GM20431 (cell line): ENCODE measurements at regions not wholly inside any gene's neighbourhood (a gene's known extent, or its start where the extent isn't known, plus 50 kb on each side); places are given as distances from the start of the nearest gene placed in this dataset.
"Not testable (repeated sequence)": the region's sequence is repeated elsewhere in the genome, so short reads cannot be mapped to it uniquely, and the experiment has no call there.

ENCODE experiments used
- in situ Hi-C: fragments of 300-500 bp; cut with MseI, MboI; formaldehyde crosslinking; loops from one replicate; pipeline ENCODE4 v1.15.0; 2020; ENCODE audit warnings: low sequenced_read_pairs; ENCODE audit not compliant: unreplicated experiment

DNA sequence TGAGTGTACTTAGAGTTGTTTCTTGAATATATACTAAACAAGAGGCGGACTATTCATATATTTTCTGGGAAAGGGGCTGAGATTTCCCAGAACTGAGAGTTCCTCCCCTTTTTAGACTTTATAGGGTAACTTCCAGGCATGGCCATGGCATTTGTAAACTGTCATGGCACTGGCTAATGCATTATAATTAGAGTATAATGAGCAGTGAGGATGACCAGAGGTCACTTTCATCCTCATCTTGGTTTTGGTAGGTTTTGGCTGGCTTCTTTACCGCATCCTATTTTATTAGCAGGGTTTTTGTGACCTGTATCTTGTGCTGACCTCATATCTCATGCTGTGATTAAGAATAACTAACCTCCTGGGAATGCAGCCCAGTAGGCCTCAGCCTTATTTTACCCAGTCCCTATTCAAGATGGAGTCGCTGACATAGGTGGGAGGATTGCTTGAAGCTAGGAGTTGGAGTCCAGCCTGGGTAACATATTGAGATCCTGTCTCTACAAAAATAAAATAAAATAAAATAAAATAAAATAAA is 91.4 kb downstream of the MOBP start:
- in situ Hi-C loops, result no loop called here

DNA sequence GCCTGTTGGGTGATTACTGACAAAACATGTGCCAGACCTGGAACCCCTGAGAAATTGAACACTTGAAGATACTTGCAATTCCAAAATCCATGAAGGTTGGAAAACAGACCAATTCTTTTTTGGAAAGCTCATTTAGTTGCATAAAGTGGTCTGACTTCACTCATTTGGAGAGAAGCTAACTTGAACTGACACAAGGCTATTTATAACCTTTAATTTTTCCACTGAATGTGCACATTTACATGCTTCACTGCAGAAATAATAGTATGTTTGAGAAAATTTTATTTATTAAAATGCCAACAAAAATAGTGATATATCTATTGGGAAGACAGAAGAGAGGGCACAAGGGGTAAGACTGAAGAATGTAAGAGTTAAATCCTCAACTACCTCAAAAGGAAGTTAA is 92.1 kb downstream of the MOBP start:
- in situ Hi-C loops, result no loop called here

DNA sequence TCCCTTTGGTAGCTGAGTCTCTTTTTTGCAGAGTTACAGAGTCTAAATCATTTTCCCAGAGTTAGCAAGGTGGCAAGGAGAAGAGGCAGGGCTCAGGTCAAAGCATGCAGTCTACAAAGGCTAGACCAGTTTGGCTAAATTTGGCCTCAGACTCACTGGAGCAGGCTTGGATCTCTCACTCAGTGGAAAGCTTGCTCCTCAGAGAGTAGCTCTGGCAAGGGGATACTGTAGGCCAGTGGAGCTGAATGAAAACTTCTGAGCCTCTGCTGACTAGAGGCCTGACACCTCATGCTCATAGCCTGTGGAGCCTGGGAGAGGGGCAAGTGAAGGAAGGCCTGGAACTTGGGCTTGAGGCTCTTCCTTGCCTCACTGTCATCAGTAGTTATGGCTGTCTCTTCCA is 101.0 kb downstream of the MOBP start:
- in situ Hi-C loops, result no loop called here

DNA sequence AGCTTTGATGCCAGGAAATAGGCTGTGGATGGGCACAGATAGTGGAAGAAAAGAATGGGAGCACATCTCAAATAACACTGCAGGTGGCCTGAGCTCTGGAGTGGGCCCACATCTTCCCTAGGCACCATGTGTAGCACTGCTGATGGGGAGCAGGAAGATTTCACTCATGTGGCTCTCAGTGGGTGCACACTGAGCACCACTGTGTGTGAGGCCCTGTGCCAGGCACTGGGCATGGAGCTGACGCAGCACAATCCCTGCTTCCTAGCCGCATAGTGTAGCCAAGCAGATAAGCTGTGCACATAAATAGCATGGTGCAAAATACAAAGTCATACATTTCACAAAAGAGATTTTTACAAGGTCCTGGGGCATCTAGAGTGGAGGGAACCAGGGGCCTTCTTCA is 101.6 kb downstream of the MOBP start:
- in situ Hi-C loops, result no loop called here

DNA sequence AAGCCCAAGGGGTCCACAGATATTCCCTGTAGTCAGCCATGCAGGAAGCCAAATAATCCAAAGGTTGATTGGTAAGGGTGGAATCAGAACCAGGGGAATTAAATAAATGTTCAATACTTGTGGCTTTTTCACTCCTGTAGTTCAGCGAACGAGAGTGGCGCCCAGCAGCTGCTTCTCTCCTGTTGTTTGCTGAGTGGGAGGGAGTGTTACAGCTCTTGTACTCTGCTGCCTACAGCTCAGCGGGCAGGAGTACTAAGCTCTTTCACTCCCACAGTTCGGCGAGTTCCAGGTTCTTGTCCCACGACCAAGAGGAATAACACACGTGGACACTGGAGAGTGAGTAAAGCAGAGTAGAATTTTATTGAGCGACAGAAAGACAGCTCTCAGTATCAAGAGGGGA is 105.9 kb downstream of the MOBP start:
- in situ Hi-C loops, result no loop called here

DNA sequence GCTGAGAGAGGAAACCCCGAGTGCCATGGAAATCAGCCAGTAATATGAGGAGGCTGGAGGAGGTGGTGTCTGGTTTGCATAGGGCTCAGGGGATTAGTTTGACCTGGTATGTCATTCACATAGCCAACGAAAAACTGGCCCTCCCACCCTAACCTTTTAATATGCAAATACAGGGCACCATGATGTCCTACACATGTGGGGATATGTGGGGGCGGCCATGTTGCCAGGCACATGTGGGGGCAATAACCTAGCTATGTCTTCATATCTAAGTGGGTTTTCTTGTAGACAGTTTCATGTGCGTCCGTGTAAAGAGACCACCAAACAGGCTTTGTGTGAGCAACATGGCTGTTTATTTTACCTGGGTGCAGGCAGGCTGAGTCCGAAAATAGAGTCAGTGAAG is 110.1 kb downstream of the MOBP start:
- in situ Hi-C loops, result no loop called here

DNA sequence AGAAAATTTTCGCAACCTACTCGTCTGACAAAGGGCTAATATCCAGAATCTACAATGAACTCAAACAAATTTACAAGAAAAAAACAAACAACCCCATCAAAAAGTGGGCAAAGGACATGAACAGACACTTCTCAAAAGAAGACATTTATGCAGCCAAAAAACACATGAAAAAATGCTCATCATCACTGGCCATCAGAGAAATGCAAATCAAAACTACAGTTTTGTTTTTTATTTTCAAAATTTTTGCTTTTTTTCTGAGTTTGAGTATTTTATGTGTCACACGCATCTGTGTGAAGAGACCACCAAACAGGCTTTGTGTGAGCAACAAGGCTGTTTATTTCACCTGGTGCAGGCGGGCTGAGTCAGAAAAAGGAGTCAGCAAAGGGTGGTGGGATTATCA is 118.7 kb downstream of the MOBP start:
- in situ Hi-C loops, result not testable (repeated sequence)

DNA sequence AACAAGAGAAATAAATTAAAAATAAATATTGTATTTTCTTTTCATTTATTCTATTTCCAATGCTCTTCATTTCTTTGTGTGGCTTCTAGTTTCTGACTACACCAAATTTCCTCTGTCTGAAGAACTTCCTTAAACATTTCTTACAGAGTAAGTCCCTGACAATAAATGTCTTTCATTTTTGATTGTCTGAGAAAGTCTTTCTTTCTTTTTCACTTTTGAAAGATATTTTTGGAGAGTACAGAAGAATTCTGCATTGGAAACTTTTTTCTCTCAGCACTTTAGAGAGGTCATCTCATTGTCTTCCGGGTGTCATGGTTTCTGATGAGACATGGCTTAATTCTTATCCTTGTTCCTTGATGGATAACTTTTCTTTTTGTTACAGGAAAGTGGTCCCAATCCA is 119.6 kb downstream of the MOBP start:
- in situ Hi-C loops, result no loop called here

DNA sequence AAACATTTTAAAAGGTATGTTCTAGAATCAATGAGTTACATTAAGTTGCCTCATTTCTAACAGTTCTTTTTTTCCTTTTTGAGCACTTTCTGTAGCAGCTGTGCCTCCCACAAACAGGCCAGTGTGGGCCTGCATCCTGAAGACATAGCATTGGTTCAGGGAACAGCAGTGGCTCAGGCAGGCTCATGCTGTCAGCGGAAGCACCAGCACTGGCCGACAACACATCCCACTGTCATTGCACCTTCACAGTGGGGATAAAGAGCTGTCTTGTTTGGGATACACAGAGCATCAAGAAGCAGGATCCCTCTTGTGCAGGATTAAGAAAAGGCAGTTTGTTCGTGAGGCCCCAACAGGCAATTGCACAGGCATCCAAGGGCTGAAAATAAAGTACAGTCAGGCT is 123.3 kb downstream of the MOBP start:
- in situ Hi-C loops, result no loop called here

DNA sequence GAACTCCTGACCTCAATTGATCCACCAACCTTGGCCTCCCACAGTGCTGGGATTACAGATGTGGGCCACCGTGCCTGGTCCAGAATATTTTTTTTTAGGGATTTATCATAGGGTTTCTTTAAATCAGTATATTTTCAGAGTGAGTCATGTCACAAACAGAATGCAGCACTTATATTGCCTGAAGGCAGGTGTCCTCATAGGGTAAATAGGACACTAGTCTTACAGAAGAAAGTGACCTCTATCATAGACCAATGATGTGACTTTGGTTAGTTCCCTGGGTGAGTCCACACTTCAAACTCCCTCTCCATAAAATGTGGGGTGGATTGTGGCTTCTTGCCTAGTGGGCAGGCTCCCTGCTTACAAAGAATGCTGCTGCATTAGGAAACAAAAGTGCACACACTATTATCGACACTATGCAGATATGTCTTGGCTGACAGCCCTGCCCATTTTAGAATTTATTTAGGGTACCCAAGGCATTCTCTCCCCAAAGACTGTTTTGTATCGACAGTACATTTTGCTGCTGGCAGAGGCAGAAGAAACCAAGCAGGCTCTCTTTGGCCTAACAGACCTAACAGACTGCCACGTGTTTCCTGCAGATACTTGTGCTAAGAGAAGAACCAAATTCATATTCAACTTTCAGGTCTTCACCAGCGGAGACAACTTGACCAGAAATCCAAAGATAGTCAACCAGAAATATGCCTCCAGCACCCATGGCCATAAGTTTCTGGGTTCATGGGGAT is 125.0 kb downstream of the MOBP start:
- in situ Hi-C loops, result no loop called here

DNA sequence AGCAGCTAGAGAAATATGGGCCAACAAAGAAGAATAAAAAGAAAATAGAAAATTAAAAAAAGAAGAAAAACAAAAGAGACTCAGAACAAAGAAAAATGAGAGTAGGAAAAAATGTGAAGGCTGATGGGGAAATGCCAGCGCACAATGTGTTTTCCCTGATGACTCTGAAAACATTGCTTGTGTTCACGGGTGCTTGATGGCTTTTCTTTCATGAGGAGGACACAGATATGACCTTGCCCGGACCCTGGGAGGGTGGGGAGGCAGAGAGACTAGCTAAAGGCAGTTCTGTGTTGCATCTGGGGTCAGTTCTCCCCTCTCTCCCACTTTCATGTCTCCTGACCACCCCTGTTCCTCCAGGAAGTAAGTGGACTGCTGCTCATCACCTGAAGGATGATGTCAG is 125.9 kb downstream of the MOBP start:
- in situ Hi-C loops, result no loop called here

DNA sequence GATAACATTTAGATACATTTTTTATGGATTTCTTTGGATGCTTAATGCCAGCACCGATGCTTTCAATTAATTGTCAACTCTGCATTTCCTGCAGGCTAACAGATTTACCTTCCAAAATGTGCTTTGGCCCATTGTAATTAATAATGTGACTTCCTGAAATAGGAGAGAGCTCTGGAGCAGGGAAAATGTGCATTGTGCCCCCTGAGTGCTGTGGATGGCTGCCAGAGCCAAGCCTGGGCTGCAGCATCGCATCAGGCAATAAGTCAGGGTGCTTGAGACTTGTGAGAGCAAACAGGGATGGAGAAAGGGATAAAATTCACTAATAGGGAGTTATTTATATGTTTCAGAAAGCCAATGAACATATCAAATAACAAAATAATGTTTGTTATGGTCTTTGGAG is 133.8 kb downstream of the MOBP start:
- in situ Hi-C loops, result no loop called here

DNA sequence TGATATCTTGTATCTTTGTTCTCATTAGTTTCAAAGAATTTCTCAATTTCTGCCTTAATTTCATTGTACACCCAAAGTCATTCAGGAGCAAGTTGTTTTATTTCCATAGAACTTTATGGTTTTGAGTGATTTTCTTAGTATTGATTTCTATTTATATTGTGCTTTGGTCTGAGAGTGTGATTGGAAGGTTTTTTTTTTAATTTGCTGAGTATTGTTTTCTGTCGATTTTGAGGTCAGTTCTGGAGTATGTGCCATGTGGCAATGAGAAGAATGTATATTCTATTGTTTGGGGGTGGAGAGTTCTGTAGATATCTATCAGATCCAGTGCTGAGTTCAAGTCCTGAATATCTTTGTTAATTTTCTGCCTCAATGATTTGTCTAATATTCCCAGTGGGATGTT is 138.4 kb downstream of the MOBP start:
- in situ Hi-C loops, result no loop called here

DNA sequence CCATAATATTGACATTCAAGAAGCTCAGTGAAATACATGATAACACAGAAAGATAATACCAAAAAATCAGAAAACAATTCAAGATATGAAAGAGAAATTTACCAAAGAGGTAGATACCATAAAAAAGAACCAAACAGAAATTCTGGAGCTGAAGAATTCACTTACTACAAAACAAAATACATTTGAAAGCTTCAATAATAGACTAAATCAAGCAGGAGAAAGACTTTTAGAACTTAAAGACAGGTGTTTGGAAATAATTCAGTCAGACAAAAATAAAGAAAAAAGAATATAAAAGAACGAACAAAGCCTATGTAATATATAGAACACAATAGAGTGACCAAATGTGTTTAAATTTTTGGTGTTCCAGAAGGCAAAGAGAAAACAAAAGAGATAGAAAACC is 158.7 kb downstream of the MOBP start:
- in situ Hi-C loops, result no loop called here

DNA sequence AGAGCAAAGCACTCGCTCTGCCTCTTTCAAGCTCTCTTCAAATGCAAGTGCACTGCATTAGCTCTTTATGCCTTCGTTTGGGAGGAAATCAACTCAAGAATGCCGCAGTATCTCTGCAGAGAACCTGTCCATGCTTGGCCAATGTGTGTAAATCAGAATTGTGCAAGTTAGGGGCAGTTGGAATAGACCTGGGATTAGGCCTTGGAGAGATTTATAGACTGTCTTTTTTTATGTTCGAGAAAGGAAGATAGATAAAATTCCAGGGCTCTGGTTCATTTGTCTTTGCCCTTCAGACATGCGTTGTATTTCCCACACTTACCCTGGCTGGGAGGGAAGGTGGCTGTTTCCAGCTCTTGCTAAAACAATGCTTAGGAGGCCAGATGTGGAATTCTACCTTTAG is 163.7 kb downstream of the MOBP start:
- in situ Hi-C loops, result no loop called here

DNA sequence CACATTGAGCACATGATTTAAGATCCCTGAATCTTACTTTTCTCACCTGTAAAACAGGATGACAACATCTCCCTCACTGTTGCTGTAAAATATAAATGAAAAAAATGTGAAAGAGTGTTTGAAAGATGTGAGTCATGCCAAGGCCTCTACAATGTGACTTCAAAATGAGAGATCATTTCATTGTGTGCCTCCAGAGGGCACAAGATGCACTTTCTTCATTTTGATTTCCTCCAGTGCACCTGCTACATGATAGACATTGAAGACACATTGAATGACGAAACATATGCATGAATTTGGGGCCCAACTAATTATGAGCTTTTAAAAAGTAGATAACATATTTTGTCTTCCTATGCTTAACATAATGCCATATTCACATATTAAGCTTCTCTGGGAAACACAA is 170.3 kb downstream of the MOBP start:
- in situ Hi-C loops, result no loop called here

DNA sequence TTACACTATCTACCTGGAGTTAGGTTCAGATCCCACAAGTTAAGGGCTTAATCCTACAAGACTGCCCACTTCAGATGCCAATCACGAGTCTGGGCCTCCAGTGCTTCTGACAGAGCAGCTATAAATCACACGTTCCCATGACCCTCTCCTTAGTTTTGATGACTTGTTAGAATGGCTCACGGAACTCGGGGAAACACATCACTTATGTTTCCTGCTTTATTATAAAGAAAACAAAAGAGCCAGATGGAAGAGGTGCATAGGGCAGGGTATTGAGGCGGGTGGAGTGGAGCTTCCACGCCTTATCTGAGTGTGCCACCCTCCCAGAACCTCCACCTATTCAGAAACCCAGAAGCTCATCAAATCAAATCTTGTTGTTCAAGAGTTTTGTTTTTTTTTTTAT is 170.8 kb downstream of the MOBP start:
- in situ Hi-C loops, result no loop called here

DNA sequence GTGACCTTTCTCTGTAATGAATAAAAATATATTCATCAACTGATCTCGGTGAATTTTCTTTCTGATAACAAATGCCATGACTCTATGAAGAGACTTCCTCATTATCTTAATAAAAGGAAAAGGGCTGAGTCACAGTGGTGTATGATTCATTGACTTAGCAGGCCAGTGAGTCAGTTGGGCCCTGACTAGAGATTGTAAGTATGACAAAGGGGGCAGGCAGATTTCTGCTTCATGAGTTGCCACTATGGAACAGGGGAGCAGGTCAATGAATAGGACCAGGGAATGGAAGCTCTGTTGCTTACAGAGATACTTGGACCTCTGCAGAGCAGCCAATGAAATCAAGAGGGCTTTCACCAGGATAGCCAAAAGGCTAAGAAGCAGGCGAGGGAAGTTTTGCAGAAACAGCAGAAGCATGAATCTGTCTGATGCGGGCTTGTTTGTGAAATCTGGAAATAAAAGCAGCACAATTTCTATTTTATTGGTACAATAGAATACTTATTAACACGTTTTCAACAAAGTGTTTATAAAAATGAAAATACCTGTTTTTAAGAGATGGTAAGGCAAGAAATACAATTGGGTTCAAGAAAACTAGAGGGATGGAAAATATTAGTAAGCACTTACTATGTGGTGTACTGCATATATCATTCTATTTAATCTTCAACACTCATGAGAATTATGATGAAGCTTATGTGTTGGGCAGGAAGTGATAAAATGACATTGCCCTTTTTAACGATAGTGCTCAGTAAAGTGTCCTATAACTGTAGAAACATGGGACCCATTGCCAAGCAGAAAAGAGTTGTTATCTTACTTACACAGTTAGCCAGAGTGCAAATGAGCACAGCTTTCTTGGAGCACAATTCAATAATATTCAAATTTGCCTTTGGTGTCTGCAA is 169.8 kb upstream of the MYRIP start:
- in situ Hi-C loops, result no loop called here

DNA sequence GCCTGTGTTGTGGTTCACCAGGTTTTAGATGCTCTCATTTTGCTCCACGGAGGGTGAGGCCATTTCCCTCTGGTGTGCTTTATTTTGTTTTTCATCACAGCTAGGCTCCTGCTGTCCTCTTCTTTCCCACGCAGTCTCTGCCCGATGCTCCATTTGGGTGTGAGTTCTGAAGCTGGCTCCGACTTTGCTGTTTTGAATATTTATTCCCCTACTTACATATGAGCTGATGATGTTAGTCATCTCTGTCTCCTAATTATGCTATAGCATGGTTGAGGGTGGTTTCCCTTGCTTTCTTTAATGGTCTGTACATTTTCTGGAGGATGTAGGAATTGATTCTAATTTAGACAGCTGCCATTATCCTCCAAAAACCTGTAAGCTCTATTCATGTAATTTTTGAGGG is 168.1 kb upstream of the MYRIP start:
- in situ Hi-C loops, result no loop called here

DNA sequence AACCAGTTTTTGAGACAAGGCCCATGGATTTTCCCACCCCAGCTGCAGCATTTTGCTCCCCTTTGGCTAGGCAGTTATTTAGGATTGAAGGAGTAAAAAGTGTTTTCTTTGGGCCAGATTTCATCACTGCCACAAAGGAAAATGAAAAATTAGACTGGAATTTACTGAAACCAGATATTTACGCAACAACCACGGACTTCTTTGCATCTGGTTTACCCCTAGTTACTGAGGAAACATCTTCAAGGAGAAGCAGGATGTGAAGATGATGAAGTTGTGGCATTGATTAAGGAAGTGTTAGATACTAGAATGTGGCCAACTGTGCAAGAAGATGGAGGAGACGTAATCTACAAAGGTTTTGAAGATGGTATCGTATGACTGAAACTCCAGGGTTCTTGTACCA is 165.2 kb upstream of the MYRIP start:
- in situ Hi-C loops, result no loop called here

DNA sequence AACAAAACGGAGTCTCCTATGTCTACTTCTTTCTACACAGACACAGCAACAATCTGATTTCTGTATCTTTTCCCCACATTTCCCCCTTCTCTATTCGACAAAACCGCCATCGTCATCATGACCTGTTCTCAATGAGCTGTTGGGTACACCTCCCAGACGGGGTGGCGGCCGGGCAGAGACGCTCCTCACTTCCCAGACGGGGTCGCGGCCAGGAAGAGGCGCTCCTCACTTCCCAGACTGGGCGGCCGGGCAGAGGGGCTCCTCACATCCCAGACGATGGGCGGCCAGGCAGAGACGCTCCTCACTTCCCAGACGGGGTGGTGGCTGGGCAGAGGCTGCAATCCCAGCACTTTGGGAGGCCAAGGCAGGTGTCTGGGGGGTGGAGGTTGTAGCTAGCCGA is 158.2 kb upstream of the MYRIP start:
- in situ Hi-C loops, result not testable (repeated sequence)
